Thyroid gland (tissue), 4 donors: ENCODE measurements at regions not wholly inside any gene's neighbourhood (a gene's known extent, or its start where the extent isn't known, plus 50 kb on each side); places are given as distances from the start of the nearest gene placed in this dataset.
"Not testable (repeated sequence)": the region's sequence is repeated elsewhere in the genome, so short reads cannot be mapped to it uniquely, and the experiment has no call there.

Experiments
- CTCF ChIP-seq, 6 experiments: fragments of 200-600 bp in 3 of 6; fragments of 450-650 bp in 3 of 6; sonication (generic) in 3 of 6; IDR thresholded peaks; one replicate each; pipeline ENCODE4 v1.5.1; 2016 to 2019; ENCODE audit warnings: antibody characterized with exemption in 6 of 6, mild to moderate bottlenecking in 2 of 6, inconsistent platforms in 1 of 6, moderate library complexity in 1 of 6
- POLR2A ChIP-seq, 2 donors: fragments of 450-650 bp; IDR thresholded peaks; one replicate each; pipeline ENCODE4 v1.6.1; 2017; ENCODE audit warnings: antibody characterized with exemption in 2 of 2, mild to moderate bottlenecking in 2 of 2, moderate library complexity in 1 of 2

DNA sequence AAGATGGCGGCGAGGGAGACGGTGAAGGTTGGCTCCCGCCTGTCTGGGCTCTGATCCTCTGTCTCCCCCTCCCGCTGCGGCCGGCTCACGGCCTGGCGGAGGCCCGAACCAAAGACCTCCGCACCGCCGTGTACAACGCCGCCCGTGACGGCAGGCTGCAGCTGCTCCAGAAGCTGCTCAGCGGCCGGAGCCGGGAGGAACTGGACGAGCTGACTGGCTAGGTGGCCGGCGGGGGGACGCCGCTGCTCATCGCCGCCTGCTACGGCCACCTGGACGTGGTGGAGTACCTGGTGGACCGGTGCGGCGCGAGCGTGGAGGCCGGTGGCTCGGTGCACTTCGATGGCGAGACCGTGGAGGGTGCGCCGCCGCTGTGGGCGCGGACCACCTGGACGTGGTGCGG lies 516.5 kb downstream of the TUBA3C start:
- not testable (repeated sequence) for TF ChIP-seq POLR2A, CTCF (IDR thresholded peaks at IDR 0.05)
